Osteocyte (in vitro differentiated cells): ENCODE measurements at regions not wholly inside any gene's neighbourhood (a gene's known extent, or its start where the extent isn't known, plus 50 kb on each side); places are given as distances from the start of the nearest gene placed in this dataset.

ENCODE experiments used
- DNase-seq: peaks from one replicate; pipeline ENCODE4 v3.0.0; 2021; ENCODE audit warnings: mixed read lengths; ENCODE audit not compliant: unreplicated experiment; ENCODE audit errors: extremely low spot score
- H3K27ac Mint-ChIP-seq: one replicate; pipeline ENCODE4 v1.8.0; 2021; ENCODE audit warnings: mild to moderate bottlenecking, mixed read lengths; ENCODE audit not compliant: unreplicated experiment
- H3K27me3 Mint-ChIP-seq: one replicate; pipeline ENCODE4 v1.8.0; 2021; ENCODE audit warnings: mixed read lengths; ENCODE audit not compliant: unreplicated experiment
- H3K36me3 Mint-ChIP-seq: one replicate; pipeline ENCODE4 v1.8.0; 2021; ENCODE audit warnings: mixed read lengths; ENCODE audit not compliant: unreplicated experiment
- H3K4me1 Mint-ChIP-seq: one replicate; pipeline ENCODE4 v1.8.0; 2021; ENCODE audit warnings: mixed read lengths; ENCODE audit not compliant: unreplicated experiment
- H3K4me3 Mint-ChIP-seq: one replicate; pipeline ENCODE4 v1.8.0; 2021; ENCODE audit warnings: mild to moderate bottlenecking, moderate library complexity, mixed read lengths; ENCODE audit not compliant: unreplicated experiment
- H3K9me3 Mint-ChIP-seq: one replicate; pipeline ENCODE4 v1.8.0; 2021; ENCODE audit warnings: mixed read lengths; ENCODE audit not compliant: unreplicated experiment
- CTCF ChIP-seq: fragments of 200-600 bp; sonication (generic); IDR thresholded peaks from 2 replicates; pipeline ENCODE4 v1.5.0; 2021; ENCODE audit warnings: antibody characterized with exemption, mild to moderate bottlenecking, moderate library complexity

GRCh38 chr20:22315771-22316170 lies 268.6 kb downstream of the FOXA2 start:
- peaks cover 2% of the 10 kb centered on the region for H3K27me3 Mint-ChIP-seq
- no peaks in the 10 kb centered on the region for H3K9me3 Mint-ChIP-seq
- TF ChIP-seq CTCF = no peak
- DNase-seq = no peak
- no peaks in the 10 kb centered on the region for H3K4me1 Mint-ChIP-seq
- no peaks in the 10 kb centered on the region for H3K36me3 Mint-ChIP-seq
- H3K4me3 Mint-ChIP-seq = no peak overlapping the region
- H3K27ac Mint-ChIP-seq = no peak overlapping the region

- TF ChIP-seq CTCF = no peak
- no peaks in the 10 kb centered on the region for H3K4me1 Mint-ChIP-seq
- peaks cover 2% of the 10 kb centered on the region for H3K27me3 Mint-ChIP-seq
- H3K36me3 Mint-ChIP-seq = no peaks in the 10 kb centered on the region
- H3K27ac Mint-ChIP-seq = no peak overlapping the region
- H3K9me3 Mint-ChIP-seq = no peaks in the 10 kb centered on the region
- no peak for DNase-seq
- H3K4me3 Mint-ChIP-seq = no peak overlapping the region
Observed at GRCh38 chr20:22315073-22315472, 269.3 kb downstream of the FOXA2 start.

- DNase-seq = no peak
- Mint-ChIP-seq H3K36me3 (no peaks in the 10 kb centered on the region), H3K4me3 (no peak overlapping the region), H3K27me3 (peaks cover 2% of the 10 kb centered on the region), H3K27ac (no peak overlapping the region), H3K4me1 (no peaks in the 10 kb centered on the region), H3K9me3 (no peaks in the 10 kb centered on the region)
- peak; percentile 68 for TF ChIP-seq CTCF
Observed at GRCh38 chr20:22312744-22313346, 271.5 kb downstream of the FOXA2 start.

GRCh38 chr20:22308934-22309333 lies 275.4 kb downstream of the FOXA2 start:
- no peaks in the 10 kb centered on the region for H3K9me3 Mint-ChIP-seq
- H3K27me3 Mint-ChIP-seq = peaks cover 2% of the 10 kb centered on the region
- H3K27ac Mint-ChIP-seq = no peak overlapping the region
- TF ChIP-seq CTCF = no peak
- no peaks in the 10 kb centered on the region for H3K36me3 Mint-ChIP-seq
- no peaks in the 10 kb centered on the region for H3K4me1 Mint-ChIP-seq
- no peak overlapping the region for H3K4me3 Mint-ChIP-seq
- no peak for DNase-seq

GRCh38 chr20:22307409-22307808 lies 277.0 kb downstream of the FOXA2 start:
- Mint-ChIP-seq H3K4me1 (no peaks in the 10 kb centered on the region), H3K36me3 (no peaks in the 10 kb centered on the region), H3K27ac (no peak overlapping the region), H3K4me3 (no peak overlapping the region), H3K27me3 (no peaks in the 10 kb centered on the region), H3K9me3 (no peaks in the 10 kb centered on the region)
- TF ChIP-seq CTCF = no peak
- no peak for DNase-seq
